ENCODE measurements at regions not wholly inside any gene's neighbourhood (a gene's known extent, or its start where the extent isn't known, plus 50 kb on each side); places are given as distances from the start of the nearest gene placed in this dataset.

GRCh38 chr2:71906357-71906973, 241.2 kb downstream of the CYP26B1 start:
- Mint-ChIP-seq H3K9me3 (peaks cover 31% of the 10 kb centered on the region), H3K4me1 (peaks cover 6% of the 10 kb centered on the region), H3K27me3 (ENCODE audit: low read depth) (peaks cover 27% of the 10 kb centered on the region)

GRCh38 chr2:71905205-71905604, 242.5 kb downstream of the CYP26B1 start:
- Mint-ChIP-seq H3K27ac (no peak overlapping the region), H3K4me3 (no peak overlapping the region), H3K27me3 (ENCODE audit: low read depth) (peaks cover 39% of the 10 kb centered on the region), H3K4me1 (peaks cover 6% of the 10 kb centered on the region), H3K9me3 (peaks cover 25% of the 10 kb centered on the region), H3K36me3 (ENCODE audit: low read depth) (no peaks in the 10 kb centered on the region)
- no peak for TF ChIP-seq CTCF (IDR thresholded peaks at IDR 0.05; ENCODE audit: unreplicated experiment in 3 of 3)

More at GRCh38 chr2:71906357-71906973, 241.2 kb downstream of the CYP26B1 start:
- H3K36me3 Mint-ChIP-seq (ENCODE audit: low read depth) = no peaks in the 10 kb centered on the region
- TF ChIP-seq CTCF (IDR thresholded peaks at IDR 0.05; ENCODE audit: unreplicated experiment in 3 of 3) = no peak
- H3K27ac Mint-ChIP-seq = no peak overlapping the region
- no peak overlapping the region for H3K4me3 Mint-ChIP-seq

- Mint-ChIP-seq H3K4me1 (peaks cover 6% of the 10 kb centered on the region), H3K27me3 (ENCODE audit: low read depth) (peaks cover 53% of the 10 kb centered on the region), H3K27ac (no peak overlapping the region), H3K4me3 (no peak overlapping the region), H3K36me3 (ENCODE audit: low read depth) (no peaks in the 10 kb centered on the region), H3K9me3 (peaks cover 11% of the 10 kb centered on the region)
- no peak for TF ChIP-seq CTCF (IDR thresholded peaks at IDR 0.05; ENCODE audit: unreplicated experiment in 3 of 3)
Observed at GRCh38 chr2:71903841-71904240, 243.8 kb downstream of the CYP26B1 start.

GRCh38 chr2:71901466-71901865, 246.2 kb downstream of the CYP26B1 start:
- H3K4me3 Mint-ChIP-seq = no peak overlapping the region
- H3K27me3 Mint-ChIP-seq (ENCODE audit: low read depth) = peaks cover 62% of the 10 kb centered on the region
- TF ChIP-seq CTCF (IDR thresholded peaks at IDR 0.05; ENCODE audit: unreplicated experiment in 3 of 3) = no peak
- H3K9me3 Mint-ChIP-seq = no peaks in the 10 kb centered on the region
- H3K36me3 Mint-ChIP-seq (ENCODE audit: low read depth) = no peaks in the 10 kb centered on the region
- H3K27ac Mint-ChIP-seq = no peak overlapping the region
- H3K4me1 Mint-ChIP-seq = peaks cover 2% of the 10 kb centered on the region

GRCh38 chr2:71898851-71899681, 248.6 kb downstream of the CYP26B1 start:
- H3K4me1 Mint-ChIP-seq = peaks cover 10% of the 10 kb centered on the region
- peaks cover 71% of the 10 kb centered on the region for H3K27me3 Mint-ChIP-seq (ENCODE audit: low read depth)
- no peaks in the 10 kb centered on the region for H3K9me3 Mint-ChIP-seq
- TF ChIP-seq CTCF (IDR thresholded peaks at IDR 0.05; ENCODE audit: unreplicated experiment in 3 of 3) = no peak
- H3K4me3 Mint-ChIP-seq = no peak overlapping the region
- no peaks in the 10 kb centered on the region for H3K36me3 Mint-ChIP-seq (ENCODE audit: low read depth)
- H3K27ac Mint-ChIP-seq = no peak overlapping the region

Measured in nephron (organoid).